Mucosa of descending colon (tissue), 3 donors: ENCODE measurements at regions not wholly inside any gene's neighbourhood (a gene's known extent, or its start where the extent isn't known, plus 50 kb on each side); places are given as distances from the start of the nearest gene placed in this dataset.

Experiments used
- ATAC-seq: fragments of 200-7000 bp; cut with Tn5 transposase; one replicate; pipeline ENCODE4 v1.9.1; 2020; ENCODE audit warnings: mild to moderate bottlenecking, moderate library complexity
- DNase-seq, 3 donors: peaks; one replicate each; pipeline ENCODE4 v3.0.0-alpha.2; 2020
- H3K36me3 ChIP-seq: fragments of 200-600 bp; one replicate; pipeline ENCODE4 v1.8.0; 2021; ENCODE audit warnings: low read depth, mild to moderate bottlenecking
- H3K4me1 ChIP-seq: fragments of 200-600 bp; one replicate; pipeline ENCODE4 v1.8.0; 2021; ENCODE audit warnings: low read depth, mild to moderate bottlenecking
- H3K4me3 ChIP-seq: fragments of 200-600 bp; one replicate; pipeline ENCODE4 v1.8.0; 2021; ENCODE audit warnings: mild to moderate bottlenecking
- H3K9me3 ChIP-seq: fragments of 200-600 bp; one replicate; pipeline ENCODE4 v1.8.0; 2021; ENCODE audit warnings: mild to moderate bottlenecking
- CTCF ChIP-seq: fragments of 200-600 bp; IDR thresholded peaks from one replicate; pipeline ENCODE4 v1.8.0; 2022; ENCODE audit warnings: antibody characterized with exemption, mild to moderate bottlenecking
- intact Hi-C, 2 donors: fragments of 100-400 bp; cut with DNase I in 1 of 2; cut with micrococcal nuclease in 1 of 2; formaldehyde crosslinking; loops; one replicate each; pipeline versions ENCODE4 v1.11.0 to v1.11.1; 2022; cut with DNase I, micrococcal nuclease
- donor health status: DM: no; HTN: no; CAD: no; lungs with moderate emphysema.
- donor health status: DM: no; HTN: no; CAD: no.
- donor health status: DM: no; HTN: yes; CAD: no.

- Histone ChIP-seq H3K36me3 (no peaks in the 10 kb centered on the region), H3K9me3 (no peaks in the 10 kb centered on the region), H3K4me1 (no peaks in the 10 kb centered on the region), H3K4me3 (no peak overlapping the region)
- DNase-seq (no peak), ATAC-seq (no peak)
- no peak for TF ChIP-seq CTCF
- intact Hi-C loops, result no loop called here
These were observed 190.3 kb downstream of the WDR11 start for GRCh38 chr10:121041499-121041898.

DNA sequence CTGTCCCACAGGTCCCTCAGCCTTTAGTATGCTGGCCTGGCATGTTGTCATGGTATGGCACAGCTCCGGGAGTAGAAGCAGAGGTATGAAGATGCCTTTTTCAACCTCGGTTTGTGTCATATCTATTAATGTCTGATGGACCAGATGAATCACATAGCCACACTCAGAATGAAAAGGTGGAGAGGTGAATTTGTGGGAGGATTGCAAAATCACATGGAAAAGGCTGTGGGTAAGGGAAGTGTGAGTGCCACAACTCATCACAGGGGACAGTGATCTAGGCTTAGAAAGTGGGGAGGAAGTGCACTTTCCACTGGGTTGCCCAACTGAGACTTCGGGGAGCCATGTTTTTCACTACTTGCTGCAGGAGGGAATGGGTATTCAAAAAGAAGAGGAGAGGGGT, 190.7 kb downstream of the WDR11 start:
- DNase-seq (no peak), ATAC-seq (no peak)
- Histone ChIP-seq H3K4me1 (no peaks in the 10 kb centered on the region), H3K9me3 (no peaks in the 10 kb centered on the region), H3K36me3 (no peaks in the 10 kb centered on the region), H3K4me3 (no peak overlapping the region)
- intact Hi-C loops, result no loop called here
- TF ChIP-seq CTCF, result no peak

DNA sequence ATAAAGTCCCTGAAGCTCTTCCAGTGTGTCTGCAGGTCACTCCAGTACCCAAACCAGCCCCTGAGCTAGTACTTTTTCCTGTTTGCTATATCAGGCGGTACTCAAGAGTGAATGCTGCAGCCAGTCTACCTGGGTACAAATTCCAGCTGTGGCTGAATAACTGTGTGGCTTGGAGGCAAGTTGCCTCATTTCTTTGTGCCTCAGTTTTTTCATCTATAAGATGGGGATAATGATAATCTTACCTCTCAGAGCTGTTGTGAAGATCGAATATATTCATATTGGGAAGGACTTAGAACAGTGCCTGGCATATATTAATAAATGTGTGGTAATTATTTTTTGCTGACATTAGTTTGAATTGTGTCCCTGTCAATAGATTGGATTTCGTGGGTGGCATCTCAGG, 191.2 kb downstream of the WDR11 start:
- no peak for TF ChIP-seq CTCF
- ATAC-seq (no peak), DNase-seq (no peak)
- intact Hi-C loops, result no loop called here
- Histone ChIP-seq H3K4me3 (no peak overlapping the region), H3K4me1 (no peaks in the 10 kb centered on the region), H3K9me3 (no peaks in the 10 kb centered on the region), H3K36me3 (no peaks in the 10 kb centered on the region)

DNA sequence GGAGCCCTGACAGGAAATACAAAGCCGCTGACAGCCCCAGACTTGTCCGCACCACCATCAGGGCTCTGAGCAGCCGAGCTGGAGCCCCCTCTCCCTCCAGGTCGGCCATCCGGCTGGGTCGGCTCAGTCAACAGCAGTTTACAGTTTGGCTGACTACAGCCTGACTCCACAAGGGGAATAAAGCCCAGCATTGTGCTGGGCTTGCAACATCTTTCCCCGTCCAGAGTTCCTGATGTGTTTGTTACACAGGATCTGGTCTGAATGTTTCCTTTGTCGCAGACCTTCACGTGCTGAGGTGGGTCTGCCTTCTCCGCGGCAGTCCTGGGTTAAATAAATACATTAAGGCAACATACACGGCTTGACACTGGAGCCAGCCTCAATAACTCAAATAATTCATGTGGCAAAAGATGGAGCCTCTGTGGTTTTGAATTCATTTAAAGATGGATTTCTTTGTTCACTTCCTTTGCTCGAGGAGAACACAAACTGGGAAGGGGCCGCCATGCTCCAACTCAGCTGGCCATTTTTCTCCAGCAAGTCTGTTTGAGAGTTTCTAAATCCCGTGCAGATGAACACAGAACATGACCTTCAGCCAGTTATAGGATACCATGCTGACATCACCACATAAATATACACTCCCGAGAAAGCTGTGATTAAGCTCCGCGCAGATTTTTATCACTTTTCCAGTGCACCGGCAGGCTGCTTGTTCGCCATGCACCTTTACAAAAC, 192.1 kb downstream of the WDR11 start:
- H3K4me3 ChIP-seq, result no peak overlapping the region
- intact Hi-C loops, result no loop called here
- no peaks in the 10 kb centered on the region for H3K36me3 ChIP-seq
- no peak for TF ChIP-seq CTCF
- H3K4me1 ChIP-seq, result no peaks in the 10 kb centered on the region
- no peak for DNase-seq
- ATAC-seq, result no peak
- no peaks in the 10 kb centered on the region for H3K9me3 ChIP-seq

DNA sequence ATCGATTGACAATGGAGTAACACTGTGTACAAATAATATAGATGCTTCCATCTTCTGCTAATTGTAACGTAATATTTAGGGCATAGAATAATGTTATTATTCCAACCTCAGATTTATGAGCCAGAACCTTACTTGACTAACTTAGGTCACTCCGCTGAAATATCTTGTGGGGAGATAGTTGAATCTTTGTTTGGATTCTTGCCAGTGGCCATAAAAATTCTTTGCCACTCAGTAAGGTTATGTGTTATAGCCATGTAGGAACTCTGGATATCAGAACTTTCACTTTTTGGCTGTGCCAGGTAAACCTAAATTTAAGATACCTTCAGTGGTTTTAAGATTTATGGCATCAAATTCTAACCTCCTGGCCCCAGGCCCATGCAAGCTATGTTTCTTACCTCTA, 197.6 kb downstream of the WDR11 start:
- no peak for DNase-seq
- H3K4me1 ChIP-seq, result no peaks in the 10 kb centered on the region
- intact Hi-C loops, result no loop called here
- H3K4me3 ChIP-seq, result no peak overlapping the region
- no peak for TF ChIP-seq CTCF
- H3K36me3 ChIP-seq, result no peaks in the 10 kb centered on the region
- no peaks in the 10 kb centered on the region for H3K9me3 ChIP-seq
- no peak for ATAC-seq

- TF ChIP-seq CTCF, result no peak
- intact Hi-C loops, result no loop called here
These were observed 198.3 kb downstream of the WDR11 start for GRCh38 chr10:121049489-121049888.

More at GRCh38 chr10:121049489-121049888, 198.3 kb downstream of the WDR11 start:
- H3K9me3 ChIP-seq, result no peaks in the 10 kb centered on the region
- no peak overlapping the region for H3K4me3 ChIP-seq
- H3K4me1 ChIP-seq, result no peaks in the 10 kb centered on the region
- DNase-seq (no peak), ATAC-seq (no peak)
- H3K36me3 ChIP-seq, result no peaks in the 10 kb centered on the region
